H1 (cell line): ENCODE measurements at regions not wholly inside any gene's neighbourhood (a gene's known extent, or its start where the extent isn't known, plus 50 kb on each side); places are given as distances from the start of the nearest gene placed in this dataset.

Source experiments
- CTCF ChIA-PET: fragments of 300-600 bp; sonication (Branson Sonifier 250); formaldehyde crosslinking; loops from one replicate; lab custom pipeline; 2021; ENCODE audit not compliant: partially characterized antibody; lab: Charles Lee
- POLR2A ChIA-PET: fragments of 300-600 bp; sonication (Branson Sonifier 250); formaldehyde crosslinking; loops from one replicate; lab custom pipeline; 2021; ENCODE audit warnings: inconsistent platforms; ENCODE audit not compliant: partially characterized antibody; lab: Charles Lee
- DNase-seq, 2 experiments: peaks; one replicate each; pipeline versions ENCODE4 v3.0.0 to v3.0.0-alpha.2; 2010 to 2022; ENCODE audit warnings: low spot score in 2 of 2, low read depth in 1 of 2, mixed read lengths in 1 of 2
- FAIRE-seq: peaks from 2 replicates; lab custom pipeline; 2011; peaks lifted over from hg19 to GRCh38; lab: Jason Lieb, UNC
- H2AFZ ChIP-seq: 2 replicates; pipeline ENCODE4 v1.8.1; 2012; ENCODE audit warnings: low read length, inconsistent platforms
- H2AK5ac ChIP-seq: 2 replicates; pipeline ENCODE4 v1.6.1; 2013; ENCODE audit warnings: low read depth, low read length
- H2BK120ac ChIP-seq: replicated peaks from 2 replicates; pipeline ENCODE3; 2013; ENCODE audit warnings: low read depth, low read length, inconsistent platforms
- H2BK12ac ChIP-seq: 2 replicates; pipeline ENCODE4 v1.6.1; 2013; ENCODE audit warnings: low read depth, low read length
- H2BK15ac ChIP-seq: 2 replicates; pipeline ENCODE4 v1.6.1; 2013; ENCODE audit warnings: low read length
- H2BK20ac ChIP-seq: 2 replicates; pipeline ENCODE4 v1.6.1; 2013; ENCODE audit warnings: low read length
- H2BK5ac ChIP-seq: 2 replicates; pipeline ENCODE4 v1.6.1; 2013; ENCODE audit warnings: low read depth, low read length
- H3K14ac ChIP-seq: 2 replicates; pipeline ENCODE4 v1.6.1; 2013; ENCODE audit warnings: inconsistent platforms; ENCODE audit not compliant: insufficient read length
- H3K18ac ChIP-seq: 2 replicates; pipeline ENCODE4 v1.6.1; 2013; ENCODE audit warnings: low read length; ENCODE audit errors: extremely low read depth
- H3K23ac ChIP-seq: 2 replicates; pipeline ENCODE4 v1.6.1; 2013; ENCODE audit warnings: inconsistent platforms; ENCODE audit not compliant: insufficient read length
- H3K23me2 ChIP-seq: 2 replicates; pipeline ENCODE4 v1.6.1; 2013; ENCODE audit warnings: low read depth, low read length
- H3K27ac ChIP-seq: 2 replicates; pipeline ENCODE4 v1.6.1; 2011; ENCODE audit warnings: low read depth, low read length, inconsistent platforms
- H3K27me3 ChIP-seq, 4 experiments: replicated peaks in 1 of 4; 1 replicate in 1 of 4; 2 replicates in 3 of 4; pipeline versions ENCODE4 v1.6.1 to v1.8.1; 2011 to 2013; ENCODE audit warnings: low read length in 3 of 4, mild to moderate bottlenecking in 3 of 4, inconsistent platforms in 2 of 4, mixed read lengths in 2 of 4, moderate library complexity in 1 of 4; ENCODE audit not compliant: control insufficient read depth in 3 of 4, insufficient read depth in 3 of 4; ENCODE audit errors: extremely low read depth in 1 of 4
- H3K36me3 ChIP-seq, 4 experiments: 2 replicates each; pipeline versions ENCODE4 v1.6.1 to v1.8.1; 2011 to 2013; ENCODE audit warnings: mild to moderate bottlenecking in 4 of 4, low read length in 3 of 4, moderate library complexity in 2 of 4, control low read depth in 1 of 4, inconsistent platforms in 1 of 4; ENCODE audit not compliant: insufficient read depth in 4 of 4, control insufficient read depth in 2 of 4
- H3K4ac ChIP-seq: replicated peaks from 2 replicates; pipeline ENCODE3; 2013; ENCODE audit warnings: low read length, low read depth, mixed read lengths, inconsistent platforms; ENCODE audit not compliant: insufficient read length
- H3K4me1 ChIP-seq, 4 experiments: replicated peaks in 1 of 4; 1 replicate in 1 of 4; 2 replicates in 3 of 4; pipeline versions ENCODE4 v1.6.1 to v1.8.1; 2011 to 2013; ENCODE audit warnings: low read length in 3 of 4, inconsistent platforms in 2 of 4, mixed read lengths in 1 of 4; ENCODE audit not compliant: insufficient read depth in 4 of 4, control insufficient read depth in 3 of 4
- H3K4me2 ChIP-seq, 2 experiments: 2 replicates each; pipeline versions ENCODE4 v1.6.1 to v1.8.1; 2011 to 2013; ENCODE audit warnings: low read depth in 2 of 2, low read length in 2 of 2, control low read depth in 1 of 2, inconsistent platforms in 1 of 2, mild to moderate bottlenecking in 1 of 2; ENCODE audit not compliant: insufficient read depth in 1 of 2
- H3K4me3 ChIP-seq, 4 experiments: fragments of 200-600, 300-600 bp in 1 of 4; sonication (generic), shearing (Covaris generic), sonication (Bioruptor Twin) in 1 of 4; 2 replicates each; pipeline versions ENCODE4 v1.5.1 to v1.8.1; 2011 to 2016; ENCODE audit warnings: low read length in 4 of 4, low read depth in 3 of 4, control low read depth in 2 of 4, inconsistent platforms in 2 of 4, mild to moderate bottlenecking in 2 of 4, mixed read lengths in 1 of 4, moderate library complexity in 1 of 4; ENCODE audit not compliant: insufficient read depth in 2 of 4; ENCODE audit errors: extremely low read depth in 1 of 4
- H3K56ac ChIP-seq: replicated peaks from 2 replicates; pipeline ENCODE3; 2013; ENCODE audit warnings: low read depth, mild to moderate bottlenecking, mixed read lengths, low read length, inconsistent platforms; ENCODE audit not compliant: insufficient read length
- H3K79me1 ChIP-seq: 2 replicates; pipeline ENCODE4 v1.6.1; 2013; ENCODE audit warnings: low read depth, low read length, control low read depth
- H3K79me2 ChIP-seq, 2 experiments: 2 replicates each; pipeline versions ENCODE4 v1.6.1 to v1.8.1; 2012 to 2013; ENCODE audit warnings: low read length in 2 of 2, mild to moderate bottlenecking in 2 of 2, inconsistent platforms in 1 of 2; ENCODE audit not compliant: insufficient read depth in 2 of 2, control insufficient read depth in 1 of 2
- H3K9ac ChIP-seq, 4 experiments: replicated peaks in 1 of 4; 1 replicate in 1 of 4; 2 replicates in 3 of 4; pipeline versions ENCODE4 v1.6.1 to v1.8.1; 2011 to 2013; ENCODE audit warnings: low read depth in 3 of 4, low read length in 3 of 4, control low read depth in 2 of 4, mild to moderate bottlenecking in 2 of 4, moderate library complexity in 2 of 4, inconsistent platforms in 1 of 4; ENCODE audit errors: extremely low read depth in 1 of 4
- H3K9me3 ChIP-seq, 2 experiments: 2 replicates each; pipeline versions ENCODE4 v1.6.1 to v1.8.1; 2012 to 2013; ENCODE audit warnings: mild to moderate bottlenecking in 2 of 2, moderate library complexity in 2 of 2, control low read depth in 1 of 2, inconsistent platforms in 1 of 2, low read depth in 1 of 2, low read length in 1 of 2, mixed read lengths in 1 of 2; ENCODE audit not compliant: insufficient read depth in 2 of 2
- H4K20me1 ChIP-seq, 2 experiments: replicated peaks in 1 of 2; 2 replicates each; pipeline versions ENCODE3 to v1.8.1; 2011 to 2013; ENCODE audit warnings: inconsistent platforms in 2 of 2, low read length in 2 of 2, mild to moderate bottlenecking in 1 of 2; ENCODE audit not compliant: insufficient read depth in 2 of 2, control insufficient read depth in 1 of 2
- H4K5ac ChIP-seq: 2 replicates; pipeline ENCODE4 v1.6.1; 2013; ENCODE audit warnings: low read length, low read depth, mixed read lengths, inconsistent platforms; ENCODE audit not compliant: insufficient read length
- H4K8ac ChIP-seq: 2 replicates; pipeline ENCODE4 v1.8.0; 2013; ENCODE audit warnings: mild to moderate bottlenecking, moderate library complexity, low read length, inconsistent platforms; ENCODE audit not compliant: insufficient read depth; ENCODE audit errors: extremely low read depth
- H4K91ac ChIP-seq: replicated peaks from 2 replicates; pipeline ENCODE3; 2013; ENCODE audit warnings: low read length, mixed read lengths, inconsistent platforms; ENCODE audit not compliant: insufficient read length
- CEBPB ChIP-seq: IDR thresholded peaks from 2 replicates; pipeline ENCODE4 v1.6.1; 2012; ENCODE audit warnings: low read depth, low read length
- WGBS, 2 experiments: shearing (Covaris generic) in 1 of 2; methylation state at CpG; one replicate each; pipeline versions ENCODE4 v1.1.6 to v1.1.7; 2013 to 2015; ENCODE audit warnings: low lambda C conversion rate in 2 of 2, mixed read lengths in 2 of 2, inconsistent platforms in 1 of 2, low coverage in 1 of 2, missing lambda C conversion rate in 1 of 2; ENCODE audit not compliant: insufficient replicate concordance in 2 of 2, insufficient coverage in 1 of 2, insufficient read length in 1 of 2; ENCODE audit errors: extremely low coverage in 1 of 2, missing lambda C conversion rate in 1 of 2; 5-methylcytosine and 5-hydroxymethylcytosine counted together

- Histone ChIP-seq H3K79me2 (no peaks in the 10 kb centered on the region), H3K4me1 (no peaks in the 10 kb centered on the region), H3K36me3 (no peaks in the 10 kb centered on the region), H3K23me2 (no peaks in the 10 kb centered on the region; the same call in 1 of the 2 replicates), H2BK5ac (no peak overlapping the region), H4K91ac (no peak overlapping the region), H3K14ac (no peak overlapping the region), H3K18ac (no peak overlapping the region), H3K4ac (no peak overlapping the region), H4K8ac (no peak overlapping the region), H3K27ac (no peak overlapping the region), H3K4me3 (no peak overlapping the region), H3K79me1 (no peaks in the 10 kb centered on the region), H3K56ac (no peak overlapping the region), H3K27me3 (no peaks in the 10 kb centered on the region), H3K9ac (no peak overlapping the region), H2BK15ac (no peak overlapping the region), H4K20me1 (no peaks in the 10 kb centered on the region), H4K5ac (no peak overlapping the region), H3K4me2 (no peak overlapping the region), H2AFZ (no peak overlapping the region; the same call in 1 of the 2 replicates), H2AK5ac (no peak overlapping the region), H2BK120ac (no peak overlapping the region), H3K9me3 (no peaks in the 10 kb centered on the region), H3K23ac (no peak overlapping the region), H2BK20ac (no peak overlapping the region), H2BK12ac (no peak overlapping the region)
- DNase-seq (no peak), FAIRE-seq (no peak)
- WGBS, 2 experiments, result 100% methylated on average over 3 of the region's 3 CpGs; no CpG with 5 or more reads in 1 of the 2 experiments
- CTCF ChIA-PET, result interaction anchor here (0.8 kb wide), 1 partner anchor 13 kb away, joined by 4 read pairs; no protein-coding TSS in a partner anchor
- POLR2A ChIA-PET, result no interaction called here
- TF ChIP-seq CEBPB, result peak; percentile 30; the same call in 1 of the 2 replicates
These were observed 376.1 kb upstream of the RBFOX1 start for GRCh38 chr16:6956511-6956910.
